ENCODE measurements at regions not wholly inside any gene's neighbourhood (a gene's known extent, or its start where the extent isn't known, plus 50 kb on each side); places are given as distances from the start of the nearest gene placed in this dataset.

DNA sequence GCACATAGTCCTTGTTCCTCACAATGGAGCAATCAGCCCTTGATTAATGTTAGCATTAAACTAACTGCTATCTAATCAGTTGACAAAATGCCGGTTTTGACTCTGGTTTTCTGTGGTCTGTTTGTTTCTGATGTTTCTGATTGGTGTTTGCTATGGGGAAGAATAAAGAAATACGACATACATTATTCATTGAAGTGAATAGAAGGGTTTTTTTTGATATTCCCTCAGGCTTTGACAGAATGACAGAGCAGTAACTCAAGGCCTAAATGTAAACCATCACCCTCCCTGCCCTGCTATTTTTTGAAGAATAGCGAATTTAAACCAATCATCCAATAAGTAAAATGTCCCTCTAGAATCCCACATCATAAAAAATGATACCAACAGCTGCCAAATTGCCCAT, 65.5 kb upstream of the HS3ST1 start:
- TF ChIP-seq, protein P1, sequence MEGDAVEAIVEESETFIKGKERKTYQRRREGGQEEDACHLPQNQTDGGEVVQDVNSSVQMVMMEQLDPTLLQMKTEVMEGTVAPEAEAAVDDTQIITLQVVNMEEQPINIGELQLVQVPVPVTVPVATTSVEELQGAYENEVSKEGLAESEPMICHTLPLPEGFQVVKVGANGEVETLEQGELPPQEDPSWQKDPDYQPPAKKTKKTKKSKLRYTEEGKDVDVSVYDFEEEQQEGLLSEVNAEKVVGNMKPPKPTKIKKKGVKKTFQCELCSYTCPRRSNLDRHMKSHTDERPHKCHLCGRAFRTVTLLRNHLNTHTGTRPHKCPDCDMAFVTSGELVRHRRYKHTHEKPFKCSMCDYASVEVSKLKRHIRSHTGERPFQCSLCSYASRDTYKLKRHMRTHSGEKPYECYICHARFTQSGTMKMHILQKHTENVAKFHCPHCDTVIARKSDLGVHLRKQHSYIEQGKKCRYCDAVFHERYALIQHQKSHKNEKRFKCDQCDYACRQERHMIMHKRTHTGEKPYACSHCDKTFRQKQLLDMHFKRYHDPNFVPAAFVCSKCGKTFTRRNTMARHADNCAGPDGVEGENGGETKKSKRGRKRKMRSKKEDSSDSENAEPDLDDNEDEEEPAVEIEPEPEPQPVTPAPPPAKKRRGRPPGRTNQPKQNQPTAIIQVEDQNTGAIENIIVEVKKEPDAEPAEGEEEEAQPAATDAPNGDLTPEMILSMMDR (IDR thresholded peaks at IDR 0.05 in 2 of 3, conservative IDR thresholded peaks at IDR 0.05 in 1 of 3; ENCODE audit: borderline replicate concordance in 1 of 3, insufficient read depth in 1 of 3, low read depth in 2 of 3, low read length in 2 of 3): no peak
- TF ChIP-seq TCF7L2 (IDR thresholded peaks at IDR 0.05; ENCODE audit: borderline replicate concordance, extremely low read depth, insufficient read depth, insufficient read length) (no peak), EZH2phosphoT487 (IDR thresholded peaks at IDR 0.05; ENCODE audit: borderline replicate concordance) (no peak), JUND (IDR thresholded peaks at IDR 0.05) (no peak), FOSL1 (IDR thresholded peaks at IDR 0.05; ENCODE audit: low read depth) (no peak), POLR2A (IDR thresholded peaks at IDR 0.05; ENCODE audit: borderline replicate concordance, extremely low read depth, insufficient read depth, insufficient read length) (no peak), CBX3 (IDR thresholded peaks at IDR 0.05; ENCODE audit: low read depth) (no peak), EGR1 (IDR thresholded peaks at IDR 0.05; ENCODE audit: low read depth) (no peak), CEBPB (IDR thresholded peaks at IDR 0.05; ENCODE audit: low read depth) (no peak)
- TF ChIP-seq, protein P2, sequence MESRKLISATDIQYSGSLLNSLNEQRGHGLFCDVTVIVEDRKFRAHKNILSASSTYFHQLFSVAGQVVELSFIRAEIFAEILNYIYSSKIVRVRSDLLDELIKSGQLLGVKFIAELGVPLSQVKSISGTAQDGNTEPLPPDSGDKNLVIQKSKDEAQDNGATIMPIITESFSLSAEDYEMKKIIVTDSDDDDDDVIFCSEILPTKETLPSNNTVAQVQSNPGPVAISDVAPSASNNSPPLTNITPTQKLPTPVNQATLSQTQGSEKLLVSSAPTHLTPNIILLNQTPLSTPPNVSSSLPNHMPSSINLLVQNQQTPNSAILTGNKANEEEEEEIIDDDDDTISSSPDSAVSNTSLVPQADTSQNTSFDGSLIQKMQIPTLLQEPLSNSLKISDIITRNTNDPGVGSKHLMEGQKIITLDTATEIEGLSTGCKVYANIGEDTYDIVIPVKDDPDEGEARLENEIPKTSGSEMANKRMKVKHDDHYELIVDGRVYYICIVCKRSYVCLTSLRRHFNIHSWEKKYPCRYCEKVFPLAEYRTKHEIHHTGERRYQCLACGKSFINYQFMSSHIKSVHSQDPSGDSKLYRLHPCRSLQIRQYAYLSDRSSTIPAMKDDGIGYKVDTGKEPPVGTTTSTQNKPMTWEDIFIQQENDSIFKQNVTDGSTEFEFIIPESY (IDR thresholded peaks at IDR 0.05; ENCODE audit: extremely low read depth, insufficient replicate concordance, low read length): no peak
